ENCODE measurements at regions not wholly inside any gene's neighbourhood (a gene's known extent, or its start where the extent isn't known, plus 50 kb on each side); places are given as distances from the start of the nearest gene placed in this dataset.

GRCh38 chr3:177657243-177657642 is 460.0 kb upstream of the TBL1XR1 start:
- TF ChIP-seq POLR2AphosphoS5 (IDR thresholded peaks at IDR 0.05; ENCODE audit: borderline replicate concordance, low read depth, low read length) (no peak), EZH2 (IDR thresholded peaks at IDR 0.05) (no peak)

Data from SK-N-MC (cell line).